ENCODE measurements at regions not wholly inside any gene's neighbourhood (a gene's known extent, or its start where the extent isn't known, plus 50 kb on each side); places are given as distances from the start of the nearest gene placed in this dataset.

GRCh38 chr10:27451054-27451453 lies 53.0 kb upstream of the RAB18 start:
- DNase-seq, result no peak

- DNase-seq, result no peak
These were observed 53.9 kb upstream of the RAB18 start for GRCh38 chr10:27450225-27450624.

- no peak for DNase-seq
These were observed 54.5 kb upstream of the RAB18 start for GRCh38 chr10:27449571-27449970.

- DNase-seq, result no peak
These were observed 55.2 kb upstream of the RAB18 start for GRCh38 chr10:27448921-27449320.

GRCh38 chr10:27447540-27447939 lies 56.6 kb upstream of the RAB18 start:
- DNase-seq, result no peak

GRCh38 chr10:27446091-27446918 lies 57.8 kb upstream of the RAB18 start:
- no peak for DNase-seq

- no peak for DNase-seq
These were observed 59.0 kb upstream of the RAB18 start for GRCh38 chr10:27445070-27445469.

GRCh38 chr10:27440478-27440877 lies 63.6 kb upstream of the RAB18 start:
- DNase-seq, result no peak

GRCh38 chr10:27440021-27440420 lies 64.1 kb upstream of the RAB18 start:
- no peak for DNase-seq

- no peak for DNase-seq
These were observed 65.0 kb upstream of the RAB18 start for GRCh38 chr10:27439101-27439500.

- DNase-seq, result no peak
These were observed 66.3 kb upstream of the RAB18 start for GRCh38 chr10:27437775-27438174.

GRCh38 chr10:27436710-27437109 lies 67.4 kb upstream of the RAB18 start:
- no peak for DNase-seq

GRCh38 chr10:27433976-27434375 lies 70.1 kb upstream of the RAB18 start:
- no peak for DNase-seq

GRCh38 chr10:27426948-27427467 lies 77.1 kb upstream of the RAB18 start:
- DNase-seq, result no peak

GRCh38 chr10:27413831-27414348 lies 90.2 kb upstream of the RAB18 start:
- DNase-seq, result no peak

- DNase-seq, result no peak
These were observed 90.7 kb upstream of the RAB18 start for GRCh38 chr10:27413387-27413786.

- DNase-seq, result no peak
These were observed 94.0 kb upstream of the RAB18 start for GRCh38 chr10:27410153-27410552.

- DNase-seq, result no peak
These were observed 96.8 kb upstream of the RAB18 start for GRCh38 chr10:27407271-27407670.

- no peak for DNase-seq
These were observed 104.2 kb upstream of the RAB18 start for GRCh38 chr10:27399871-27400270.

GRCh38 chr10:27393961-27394360 lies 110.1 kb upstream of the RAB18 start:
- DNase-seq, result no peak

- DNase-seq, result no peak
These were observed 111.5 kb upstream of the RAB18 start for GRCh38 chr10:27392606-27393005.

- DNase-seq, result no peak
These were observed 112.2 kb upstream of the RAB18 start for GRCh38 chr10:27391916-27392315.

GRCh38 chr10:27391325-27391724 lies 112.8 kb upstream of the RAB18 start:
- no peak for DNase-seq

GRCh38 chr10:27390681-27391080 lies 113.4 kb upstream of the RAB18 start:
- no peak for DNase-seq

Data from activated CD4-positive, alpha-beta T cell treated with anti-CD3 and anti-CD28 coated beads, Interleukin-2, amount 50 U/mL, for 4 hours (primary cell).